Stimulated activated naive CD4-positive, alpha-beta T cell (primary cell): ENCODE measurements at regions not wholly inside any gene's neighbourhood (a gene's known extent, or its start where the extent isn't known, plus 50 kb on each side); places are given as distances from the start of the nearest gene placed in this dataset.
"Not testable (repeated sequence)": the region's sequence is repeated elsewhere in the genome, so short reads cannot be mapped to it uniquely, and the experiment has no call there.

Source experiments
- DNase-seq, 6 experiments: peaks; one replicate each; lab custom pipeline; 2025; lab: John Stamatoyannopoulos, UW

GRCh38 chr7:113030489-113030888, 56.1 kb downstream of the GPR85 start:
- DNase-seq: no peak

GRCh38 chr7:113026941-113027340, 59.7 kb downstream of the GPR85 start:
- no peak for DNase-seq

- DNase-seq: not testable (repeated sequence)
Measured at GRCh38 chr7:113017144-113017857, 69.3 kb downstream of the GPR85 start.

GRCh38 chr7:113015034-113015645, 71.5 kb downstream of the GPR85 start:
- no peak for DNase-seq

DNA sequence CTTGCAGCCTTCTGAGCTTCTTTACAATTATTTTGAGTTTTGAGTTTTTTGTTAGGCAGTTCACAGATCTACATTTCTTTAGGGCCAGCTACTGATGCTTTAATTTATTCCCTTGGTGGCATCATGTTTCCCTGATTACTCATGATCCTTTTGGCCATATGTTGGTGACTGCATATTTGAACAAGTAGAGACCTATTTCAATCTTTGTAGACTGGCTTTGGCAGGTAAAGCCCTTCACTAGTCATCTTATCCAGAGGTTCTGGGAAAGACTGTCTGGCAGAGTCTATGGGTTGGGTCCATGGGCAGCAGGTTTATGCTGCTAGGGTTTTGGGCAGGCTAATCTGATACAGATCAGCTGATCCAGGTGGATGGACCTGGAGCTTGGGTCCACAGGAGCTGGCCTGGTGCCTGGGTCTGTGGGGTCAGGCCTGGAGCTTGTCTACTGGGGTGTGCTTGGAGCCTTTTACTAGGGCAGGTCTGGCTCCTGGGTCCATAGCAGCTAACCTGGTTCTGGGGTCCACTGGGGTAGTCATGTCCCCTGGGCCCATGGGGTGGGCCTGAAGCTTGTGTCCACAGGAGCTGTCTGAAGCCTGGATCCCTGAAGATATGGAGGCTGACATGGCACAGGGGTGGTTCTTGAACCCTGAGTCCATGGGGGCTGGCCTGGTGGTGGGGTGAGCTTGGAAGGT, 72.7 kb downstream of the GPR85 start:
- DNase-seq: no peak

- DNase-seq: not testable (repeated sequence)
Measured at GRCh38 chr7:113012862-113013261, 73.8 kb downstream of the GPR85 start.

DNA sequence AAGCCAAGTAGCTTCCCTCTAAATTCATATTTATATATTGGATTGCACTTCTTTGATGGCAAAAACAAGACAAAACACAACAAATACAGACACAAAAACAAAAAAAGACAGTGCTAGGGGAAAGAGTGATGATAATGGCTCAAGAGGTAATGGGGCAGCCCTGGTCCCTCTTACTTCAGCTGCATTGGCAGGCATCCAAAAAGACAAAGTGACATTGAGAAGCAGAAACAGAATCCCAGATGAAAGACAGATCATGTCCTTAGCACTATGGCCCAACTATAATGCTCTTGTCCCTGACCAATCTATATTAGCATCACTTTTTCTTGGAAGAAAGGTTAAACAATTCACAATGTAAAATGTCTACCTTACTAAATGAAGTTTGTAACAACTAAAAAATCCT, 76.2 kb downstream of the GPR85 start:
- DNase-seq: no peak

GRCh38 chr7:113008755-113009154, 77.9 kb downstream of the GPR85 start:
- DNase-seq: no peak

DNA sequence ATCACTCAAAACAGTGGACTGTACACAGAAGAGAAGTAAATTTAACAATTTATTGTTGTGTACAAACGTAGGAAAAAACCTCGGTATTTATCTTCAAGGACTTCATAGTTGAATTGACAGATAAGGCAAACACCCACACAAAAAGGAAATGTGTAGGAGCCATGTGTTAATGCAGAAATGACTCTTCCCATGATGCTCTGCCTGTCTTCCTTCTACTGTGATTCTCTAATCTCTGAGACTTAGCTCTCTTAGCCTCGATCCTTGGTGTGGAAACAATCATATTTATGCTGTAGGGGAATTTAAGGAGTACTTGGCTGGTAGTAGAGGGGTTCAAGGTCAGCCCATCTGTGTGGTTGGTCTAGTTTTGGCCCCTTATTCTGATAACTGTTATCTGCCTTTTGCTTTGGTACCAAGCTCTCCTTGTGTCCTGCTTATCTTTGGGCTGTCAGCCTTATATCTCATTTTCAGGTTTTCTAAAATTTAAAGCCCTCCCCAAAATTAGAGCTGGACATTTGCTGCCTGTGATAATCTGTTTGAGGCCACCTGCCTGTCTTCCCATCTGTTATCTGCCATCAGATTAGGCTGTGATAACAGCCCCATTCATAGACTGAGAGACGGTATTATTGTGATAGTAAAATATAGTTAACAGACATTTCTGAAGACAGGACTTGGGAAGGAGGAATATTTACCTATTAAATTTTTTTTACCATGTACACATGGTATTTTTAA, 81.7 kb downstream of the GPR85 start:
- no peak for DNase-seq

GRCh38 chr7:113000316-113001020, 86.2 kb downstream of the GPR85 start:
- no peak for DNase-seq

- no peak for DNase-seq
Measured at GRCh38 chr7:112997831-112998230, 88.8 kb downstream of the GPR85 start.

- no peak for DNase-seq
Measured at GRCh38 chr7:112996331-112996871, 90.2 kb downstream of the GPR85 start.

DNA sequence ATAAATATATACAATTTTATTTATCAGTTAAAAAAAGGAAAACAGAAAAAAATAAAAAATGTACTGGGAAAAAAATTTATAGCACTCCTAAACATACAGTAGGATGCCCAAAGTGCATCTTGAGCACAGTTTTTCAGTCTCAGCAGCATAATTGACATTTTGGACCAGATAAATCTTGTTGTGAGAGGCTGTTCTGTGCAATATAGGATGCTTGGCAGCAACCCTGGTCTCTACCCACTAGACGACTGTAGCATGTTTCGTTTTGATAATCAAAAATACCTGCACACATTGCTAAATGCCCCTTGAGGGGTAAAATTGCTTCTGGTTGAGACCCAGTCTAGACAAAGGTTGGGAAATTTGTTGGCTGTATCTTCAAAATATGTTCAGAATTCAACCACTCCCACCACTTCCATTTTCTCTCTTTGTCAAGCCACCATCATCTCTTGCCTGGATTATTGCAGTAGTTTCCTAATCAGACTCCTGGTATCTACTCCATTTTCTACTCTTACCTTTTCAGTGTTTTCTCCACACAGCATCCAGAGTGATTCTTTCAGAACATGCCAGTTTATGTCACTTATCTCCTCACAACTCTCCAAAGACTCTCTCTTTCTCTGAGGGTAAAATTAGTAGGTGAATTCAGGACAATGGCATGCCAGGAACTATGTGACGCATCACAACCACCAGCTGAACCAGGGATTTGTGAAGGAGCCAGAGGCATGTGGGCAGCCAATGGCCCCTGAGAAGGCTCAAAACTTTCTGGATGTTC, 91.4 kb downstream of the GPR85 start:
- no peak for DNase-seq

- DNase-seq: no peak
Measured at GRCh38 chr7:112994656-112995055, 92.0 kb downstream of the GPR85 start.

- DNase-seq: no peak
Measured at GRCh38 chr7:112990624-112991023, 96.0 kb downstream of the GPR85 start.

DNA sequence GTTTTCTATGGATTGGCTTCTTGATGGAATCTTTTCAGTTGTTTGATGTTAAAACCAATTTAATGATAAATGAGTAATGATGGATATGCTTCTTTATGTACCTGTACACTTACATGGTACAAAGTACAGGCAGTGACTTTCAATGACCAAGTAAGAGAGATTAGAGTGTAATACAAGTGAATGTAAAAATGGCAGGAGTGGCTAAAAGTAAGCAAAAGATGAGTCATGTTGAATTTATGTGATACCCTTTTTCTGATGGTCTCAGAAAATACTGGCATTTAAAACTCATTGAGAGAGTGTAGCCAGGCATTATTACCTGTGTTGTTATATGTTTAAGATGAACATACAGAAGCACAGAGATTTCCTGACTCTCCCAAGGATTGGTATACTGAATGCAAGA, 97.1 kb downstream of the GPR85 start:
- DNase-seq: no peak

GRCh38 chr7:112987171-112987570, 99.5 kb downstream of the GPR85 start:
- DNase-seq: no peak

DNA sequence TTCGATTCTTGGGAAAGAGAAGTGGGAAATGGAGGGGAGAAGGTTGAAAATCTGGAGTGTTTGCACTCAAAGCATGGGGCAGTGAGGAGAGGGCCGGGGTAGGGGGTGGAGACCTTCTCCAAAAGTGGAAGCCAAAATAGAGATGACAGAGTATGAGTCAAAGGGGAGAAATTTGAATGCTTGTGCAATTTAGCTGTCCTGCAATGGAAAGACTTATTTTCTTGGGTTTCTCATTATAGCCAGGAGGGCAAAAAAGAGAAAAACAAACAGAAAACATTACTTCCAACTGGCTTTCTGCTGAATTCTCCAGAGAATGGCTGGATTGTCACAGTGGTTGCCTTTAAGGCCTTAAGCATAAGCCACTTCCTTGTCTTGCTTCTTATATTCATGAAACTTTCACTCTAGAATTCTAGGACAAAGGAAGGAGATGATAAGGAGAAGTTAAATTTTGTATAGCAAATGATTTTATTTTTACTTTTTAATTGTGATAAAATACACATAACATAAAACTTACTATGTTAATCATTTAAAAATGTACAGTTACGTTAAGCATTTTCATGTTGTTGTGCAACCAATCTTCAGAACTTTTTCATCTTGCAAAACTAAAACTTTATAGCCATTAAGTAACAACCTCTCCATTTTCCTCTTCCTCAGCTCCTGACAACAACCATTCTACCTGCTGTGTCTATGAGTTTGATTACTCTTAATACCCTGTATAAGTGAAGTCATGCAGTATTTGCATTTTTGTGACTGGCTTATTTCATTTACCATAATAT, 100.2 kb downstream of the GPR85 start:
- no peak for DNase-seq

GRCh38 chr7:112985377-112985987, 101.1 kb downstream of the GPR85 start:
- no peak for DNase-seq
